ENCODE measurements at regions not wholly inside any gene's neighbourhood (a gene's known extent, or its start where the extent isn't known, plus 50 kb on each side); places are given as distances from the start of the nearest gene placed in this dataset.

- DNase-seq (ENCODE audit: low read depth in 2 of 2), result no peak
Measured at GRCh38 chr4:116872308-116872707, 213.1 kb downstream of the TRAM1L1 start.

GRCh38 chr4:116870686-116871085 is 214.7 kb downstream of the TRAM1L1 start:
- no peak for DNase-seq (ENCODE audit: low read depth in 2 of 2)

- DNase-seq (ENCODE audit: low read depth in 2 of 2), result no peak
Measured at GRCh38 chr4:116866106-116866505, 219.3 kb downstream of the TRAM1L1 start.

GRCh38 chr4:116862592-116862991 is 222.8 kb downstream of the TRAM1L1 start:
- DNase-seq (ENCODE audit: low read depth in 2 of 2), result no peak

GRCh38 chr4:116860891-116861290 is 224.5 kb downstream of the TRAM1L1 start:
- no peak for DNase-seq (ENCODE audit: low read depth in 2 of 2)

GRCh38 chr4:116849620-116850019 is 235.8 kb downstream of the TRAM1L1 start:
- no peak for DNase-seq (ENCODE audit: low read depth in 2 of 2)

- DNase-seq (ENCODE audit: low read depth in 2 of 2), result no peak
Measured at GRCh38 chr4:116847616-116848015, 237.8 kb downstream of the TRAM1L1 start.

- DNase-seq (ENCODE audit: low read depth in 2 of 2), result no peak
Measured at GRCh38 chr4:116839826-116840225, 245.6 kb downstream of the TRAM1L1 start.

GRCh38 chr4:116838609-116839008 is 246.8 kb downstream of the TRAM1L1 start:
- no peak for DNase-seq (ENCODE audit: low read depth in 2 of 2)

- DNase-seq (ENCODE audit: low read depth in 2 of 2), result no peak
Measured at GRCh38 chr4:116829187-116829586, 256.2 kb downstream of the TRAM1L1 start.

- DNase-seq (ENCODE audit: low read depth in 2 of 2), result no peak
Measured at GRCh38 chr4:116824172-116824571, 261.2 kb downstream of the TRAM1L1 start.

GRCh38 chr4:116811730-116812129 is 273.6 kb downstream of the TRAM1L1 start:
- no peak for DNase-seq (ENCODE audit: low read depth in 2 of 2)

GRCh38 chr4:116796022-116796421 is 289.4 kb downstream of the TRAM1L1 start:
- no peak for DNase-seq (ENCODE audit: low read depth in 2 of 2)

GRCh38 chr4:116788723-116789122 is 296.7 kb downstream of the TRAM1L1 start:
- DNase-seq (ENCODE audit: low read depth in 2 of 2), result no peak

GRCh38 chr4:116755051-116755450 is 330.3 kb downstream of the TRAM1L1 start:
- DNase-seq (ENCODE audit: low read depth in 2 of 2), result no peak

GRCh38 chr4:116752027-116752426 is 333.3 kb downstream of the TRAM1L1 start:
- DNase-seq (ENCODE audit: low read depth in 2 of 2), result no peak

GRCh38 chr4:116736756-116737155 is 348.6 kb downstream of the TRAM1L1 start:
- DNase-seq (ENCODE audit: low read depth in 2 of 2), result no peak

- DNase-seq (ENCODE audit: low read depth in 2 of 2), result no peak
Measured at GRCh38 chr4:116734178-116734577, 351.2 kb downstream of the TRAM1L1 start.

- no peak for DNase-seq (ENCODE audit: low read depth in 2 of 2)
Measured at GRCh38 chr4:116733370-116733769, 352.0 kb downstream of the TRAM1L1 start.

GRCh38 chr4:116726523-116726922 is 358.9 kb downstream of the TRAM1L1 start:
- no peak for DNase-seq (ENCODE audit: low read depth in 2 of 2)

GRCh38 chr4:116724249-116724648 is 361.1 kb downstream of the TRAM1L1 start:
- DNase-seq (ENCODE audit: low read depth in 2 of 2), result no peak

GRCh38 chr4:116705466-116705865 is 379.9 kb downstream of the TRAM1L1 start:
- DNase-seq (ENCODE audit: low read depth in 2 of 2), result no peak

- no peak for DNase-seq (ENCODE audit: low read depth in 2 of 2)
Measured at GRCh38 chr4:116702949-116703348, 382.4 kb downstream of the TRAM1L1 start.

GRCh38 chr4:116688536-116688935 is 396.8 kb downstream of the TRAM1L1 start:
- DNase-seq (ENCODE audit: low read depth in 2 of 2), result no peak

GRCh38 chr4:116668190-116668589 is 417.2 kb downstream of the TRAM1L1 start:
- no peak for DNase-seq (ENCODE audit: low read depth in 2 of 2)

Measured in stimulated activated CD8-positive, alpha-beta memory T cell treated with anti-CD3 and anti-CD28 coated beads, Interleukin-15, amount 100 ng/mL, for 48 hours (primary cell).